Ovary (tissue), 7 donors: ENCODE measurements at regions not wholly inside any gene's neighbourhood (a gene's known extent, or its start where the extent isn't known, plus 50 kb on each side); places are given as distances from the start of the nearest gene placed in this dataset.

Experiments used
- DNase-seq, 5 donors: peaks; one replicate each; pipeline ENCODE4 v3.0.0-alpha.2; 2019 to 2020
- H3K27ac ChIP-seq, 2 donors: fragments of 200-600 bp; one replicate each; pipeline versions ENCODE4 v1.5.1 to v1.8.0; 2019 to 2022
- H3K27me3 ChIP-seq: fragments of 200-600 bp; one replicate; pipeline ENCODE4 v1.8.0; 2022
- H3K36me3 ChIP-seq: fragments of 200-600 bp; sonication (generic); one replicate; pipeline ENCODE4 v1.5.1; 2019
- H3K4me1 ChIP-seq: one replicate; pipeline ENCODE4 v1.8.1; 2013; ENCODE audit warnings: mild to moderate bottlenecking, moderate library complexity; ENCODE audit not compliant: insufficient read depth
- H3K4me3 ChIP-seq: fragments of 200-600 bp; sonication (generic); one replicate; pipeline ENCODE4 v1.5.1; 2017
- H3K9me3 ChIP-seq, 2 donors: fragments of 200-600 bp in 1 of 2; sonication (generic) in 1 of 2; one replicate each; pipeline versions ENCODE4 v1.5.1 to v1.8.1; 2013 to 2019; ENCODE audit warnings: mild to moderate bottlenecking in 1 of 2, moderate library complexity in 1 of 2
- EP300 ChIP-seq: sonication (generic); formaldehyde crosslinking; IDR thresholded peaks from one replicate; pipeline ENCODE4 v1.6.1; 2017; ENCODE audit warnings: antibody characterized with exemption
- POLR2A ChIP-seq: fragments of 450-650 bp; IDR thresholded peaks from one replicate; pipeline ENCODE4 v1.6.1; 2017; ENCODE audit warnings: antibody characterized with exemption, mild to moderate bottlenecking, moderate library complexity
- whole genome bisulfite sequencing, 3 donors: extraction: QIAGEN DNeasy Blood & Tissue Kit in 1 of 3; methylation state at CpG; one replicate each; pipeline versions ENCODE4 v1.1.5 to v1.1.7; 2013 to 2017; 5-methylcytosine and 5-hydroxymethylcytosine counted together
- intact Hi-C, 4 donors: fragments of 100-400 bp; cut with DNase I; formaldehyde crosslinking; loops; one replicate each; pipeline versions ENCODE4 v1.11.0 to v1.15.1; 2022 to 2023
- TF ChIP-seq, protein P1 (sequence below), 3 donors: fragments of 450-650 bp in 2 of 3; fragments of 200-600 bp in 1 of 3; IDR thresholded peaks; one replicate each; pipeline versions ENCODE4 v1.5.1 to v1.8.0; 2016 to 2022; ENCODE audit warnings: antibody characterized with exemption in 3 of 3, mild to moderate bottlenecking in 1 of 3
- donor health status: DM: no; HTN: no; CAD: no; lungs with moderate emphysema.
- donor health status: DM: no; HTN: no; CAD: no.
- donor health status: Bipolar disorder and iron deficiency.
- donor health status: DM: no; HTN: no; CAD: no.
- donor health status: DM: yes; HTN: yes; CAD: no.

DNA sequence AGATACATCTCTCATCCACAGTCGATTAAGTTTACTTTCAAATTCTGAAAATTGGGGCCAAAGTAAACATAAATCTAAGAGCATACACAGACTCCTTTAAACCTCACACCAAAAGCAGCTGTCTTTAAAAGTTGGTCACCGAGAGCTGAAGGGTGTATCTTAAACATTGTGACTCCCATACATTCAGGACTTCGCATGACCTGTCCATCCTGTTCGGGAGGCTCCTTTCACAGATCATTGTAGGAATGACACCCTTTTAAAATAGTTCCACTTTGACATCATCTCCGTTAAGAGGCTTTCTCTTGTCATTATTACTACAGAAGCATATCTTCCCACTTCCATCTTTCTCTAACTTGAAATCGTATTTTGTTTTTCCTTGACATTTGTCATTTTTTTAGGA is 440.0 kb downstream of the DNAJB9 start:
- TF ChIP-seq, protein P1, sequence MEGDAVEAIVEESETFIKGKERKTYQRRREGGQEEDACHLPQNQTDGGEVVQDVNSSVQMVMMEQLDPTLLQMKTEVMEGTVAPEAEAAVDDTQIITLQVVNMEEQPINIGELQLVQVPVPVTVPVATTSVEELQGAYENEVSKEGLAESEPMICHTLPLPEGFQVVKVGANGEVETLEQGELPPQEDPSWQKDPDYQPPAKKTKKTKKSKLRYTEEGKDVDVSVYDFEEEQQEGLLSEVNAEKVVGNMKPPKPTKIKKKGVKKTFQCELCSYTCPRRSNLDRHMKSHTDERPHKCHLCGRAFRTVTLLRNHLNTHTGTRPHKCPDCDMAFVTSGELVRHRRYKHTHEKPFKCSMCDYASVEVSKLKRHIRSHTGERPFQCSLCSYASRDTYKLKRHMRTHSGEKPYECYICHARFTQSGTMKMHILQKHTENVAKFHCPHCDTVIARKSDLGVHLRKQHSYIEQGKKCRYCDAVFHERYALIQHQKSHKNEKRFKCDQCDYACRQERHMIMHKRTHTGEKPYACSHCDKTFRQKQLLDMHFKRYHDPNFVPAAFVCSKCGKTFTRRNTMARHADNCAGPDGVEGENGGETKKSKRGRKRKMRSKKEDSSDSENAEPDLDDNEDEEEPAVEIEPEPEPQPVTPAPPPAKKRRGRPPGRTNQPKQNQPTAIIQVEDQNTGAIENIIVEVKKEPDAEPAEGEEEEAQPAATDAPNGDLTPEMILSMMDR (IDR thresholded peaks at IDR 0.05): no peak
- no peak for TF ChIP-seq EP300
- TF ChIP-seq POLR2A: no peak
- 35 to 59% (median 37%) methylated on average over 6 of the region's 6 CpGs for whole genome bisulfite sequencing, 3 donors

DNA sequence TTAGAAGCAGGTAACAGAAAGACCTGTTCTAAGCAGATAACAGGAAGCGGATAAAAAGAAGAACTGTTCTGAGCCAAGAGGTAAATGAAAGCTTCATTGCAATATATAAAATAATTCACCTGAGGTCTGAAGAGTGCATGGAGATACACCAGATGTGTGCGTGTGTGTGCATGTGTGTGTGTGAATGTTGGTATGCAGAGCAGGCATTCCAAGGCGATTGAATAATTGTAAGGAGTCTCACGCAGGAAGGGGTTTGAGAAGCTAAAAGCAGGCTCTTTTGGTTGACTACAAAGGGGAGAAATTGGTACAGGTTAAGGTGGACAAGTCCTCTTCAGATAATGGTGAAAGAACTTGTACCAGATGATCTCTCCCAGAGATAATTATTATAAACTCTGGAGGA is 450.6 kb downstream of the DNAJB9 start:
- TF ChIP-seq, protein P1 (IDR thresholded peaks at IDR 0.05): no peak
- no peak for TF ChIP-seq POLR2A
- no peak for TF ChIP-seq EP300
- no peaks in the 10 kb centered on the region for H3K36me3 ChIP-seq
- H3K4me3 ChIP-seq: no peak overlapping the region
- no peaks in the 10 kb centered on the region for H3K9me3 ChIP-seq
- intact Hi-C loops: no loop called here
- no peaks in the 10 kb centered on the region for H3K27me3 ChIP-seq
- 62 to 69% (median 62%) methylated on average over 4 of the region's 4 CpGs for WGBS, 3 donors
- no peak for DNase-seq
- no peak overlapping the region for H3K27ac ChIP-seq
- H3K4me1 ChIP-seq: no peaks in the 10 kb centered on the region

More for the DNA sequence above, 440.0 kb downstream of the DNAJB9 start:
- Histone ChIP-seq H3K27me3 (no peaks in the 10 kb centered on the region), H3K27ac (no peak overlapping the region), H3K9me3 (no peaks in the 10 kb centered on the region), H3K4me1 (no peaks in the 10 kb centered on the region), H3K36me3 (no peaks in the 10 kb centered on the region), H3K4me3 (no peak overlapping the region)
- intact Hi-C loops: no loop called here
- no peak for DNase-seq

DNA sequence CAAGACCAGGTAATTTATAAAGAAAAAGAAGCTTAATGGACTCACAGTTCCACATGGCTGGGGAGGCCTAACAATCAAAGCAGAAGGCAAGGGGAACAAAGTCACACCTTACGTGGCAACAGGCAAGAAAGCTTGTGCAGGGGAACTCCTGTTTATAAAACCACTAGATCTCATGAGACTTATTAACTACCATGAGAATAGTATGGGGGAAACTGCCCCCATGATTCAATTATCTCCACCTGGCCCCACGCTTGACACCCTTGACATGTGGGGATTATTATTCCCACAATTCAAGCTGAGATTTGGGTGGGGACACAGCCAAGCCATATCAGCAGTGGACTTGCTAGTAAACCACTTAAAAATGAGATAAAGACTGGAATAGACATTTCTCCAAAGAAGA is 451.7 kb downstream of the DNAJB9 start:
- TF ChIP-seq POLR2A (no peak), EP300 (no peak)
- TF ChIP-seq, protein P1 (IDR thresholded peaks at IDR 0.05): no peak
- H3K4me3 ChIP-seq: no peak overlapping the region
- H3K9me3 ChIP-seq: no peaks in the 10 kb centered on the region
- intact Hi-C loops: no loop called here
- H3K4me1 ChIP-seq: no peaks in the 10 kb centered on the region
- WGBS, 3 donors: 86% methylated on average over 2 of the region's 2 CpGs
- DNase-seq: no peak
- H3K36me3 ChIP-seq: no peaks in the 10 kb centered on the region
- H3K27me3 ChIP-seq: no peaks in the 10 kb centered on the region
- no peak overlapping the region for H3K27ac ChIP-seq

DNA sequence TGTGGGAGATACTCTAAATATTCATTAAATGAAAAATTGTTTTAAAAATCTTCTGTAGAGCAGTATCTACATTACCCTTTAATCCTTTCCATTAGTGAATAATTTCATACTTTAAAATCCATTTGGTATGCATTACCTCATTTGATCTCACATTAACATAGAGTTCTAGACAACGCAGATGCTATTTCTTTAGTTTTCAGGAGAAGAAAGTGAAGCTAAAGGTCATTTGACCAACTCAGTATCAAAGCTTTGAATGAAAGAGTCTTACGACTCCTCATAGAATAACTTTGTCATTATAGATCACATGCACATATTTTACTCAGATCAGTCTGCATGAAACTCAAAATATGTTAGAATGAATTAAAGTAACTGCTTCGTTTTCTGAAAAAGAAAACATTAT is 460.2 kb downstream of the DNAJB9 start:
- 67 to 79% (median 68%) methylated on average over 3 of the region's 3 CpGs for WGBS, 3 donors
- no peak for DNase-seq
- Histone ChIP-seq H3K36me3 (no peaks in the 10 kb centered on the region), H3K4me1 (no peaks in the 10 kb centered on the region), H3K9me3 (no peaks in the 10 kb centered on the region), H3K27me3 (no peaks in the 10 kb centered on the region), H3K27ac (no peak overlapping the region), H3K4me3 (no peak overlapping the region)
- intact Hi-C loops: loop anchor here in 1 of 4 donors (2.0 kb wide), 1 partner anchor 29 kb away; no protein-coding TSS in a partner anchor
- TF ChIP-seq POLR2A (no peak), EP300 (no peak)
- TF ChIP-seq, protein P1 (IDR thresholded peaks at IDR 0.05): no peak
